ENCODE measurements at regions not wholly inside any gene's neighbourhood (a gene's known extent, or its start where the extent isn't known, plus 50 kb on each side); places are given as distances from the start of the nearest gene placed in this dataset.

- WGBS: 83% methylated on average over 1 of the region's 1 CpG
Observed at GRCh38 chr4:187617113-187617512, 378.5 kb upstream of the ZFP42 start.

GRCh38 chr4:187618701-187619281 is 376.8 kb upstream of the ZFP42 start:
- WGBS: 94% methylated on average over 2 of the region's 2 CpGs
- no peaks in the 10 kb centered on the region for H3K36me3 ChIP-seq (ENCODE audit: control insufficient read depth in 2 of 2, insufficient read depth in 2 of 2, low read length in 1 of 2)

More at GRCh38 chr4:187617113-187617512, 378.5 kb upstream of the ZFP42 start:
- Histone ChIP-seq H3K4me1 (ENCODE audit: control insufficient read depth in 2 of 2, insufficient read depth in 2 of 2, low read length in 2 of 2) (no peaks in the 10 kb centered on the region), H3K27me3 (ENCODE audit: control insufficient read depth in 2 of 2, insufficient read depth in 1 of 2, low read length in 1 of 2) (no peaks in the 10 kb centered on the region), H3K4me3 (ENCODE audit: low read length in 2 of 2) (no peak overlapping the region), H3K9me3 (ENCODE audit: control insufficient read depth in 2 of 2, insufficient read depth in 1 of 2, low read length in 1 of 2) (no peaks in the 10 kb centered on the region), H3K27ac (ENCODE audit: low read depth in 1 of 2, low read length in 1 of 2) (no peak overlapping the region), H3K36me3 (ENCODE audit: control insufficient read depth in 2 of 2, insufficient read depth in 2 of 2, low read length in 1 of 2) (no peaks in the 10 kb centered on the region)
- DNase-seq (ENCODE audit: low read depth in 6 of 9, low spot score in 9 of 9): no peak

GRCh38 chr4:187619319-187619718 is 376.3 kb upstream of the ZFP42 start:
- H3K27ac ChIP-seq (ENCODE audit: low read depth in 1 of 2, low read length in 1 of 2): no peak overlapping the region
- WGBS: 54% methylated on average over 4 of the region's 4 CpGs
- no peaks in the 10 kb centered on the region for H3K36me3 ChIP-seq (ENCODE audit: control insufficient read depth in 2 of 2, insufficient read depth in 2 of 2, low read length in 1 of 2)
- no peaks in the 10 kb centered on the region for H3K27me3 ChIP-seq (ENCODE audit: control insufficient read depth in 2 of 2, insufficient read depth in 1 of 2, low read length in 1 of 2)
- no peak for DNase-seq (ENCODE audit: low read depth in 6 of 9, low spot score in 9 of 9)
- H3K4me1 ChIP-seq (ENCODE audit: control insufficient read depth in 2 of 2, insufficient read depth in 2 of 2, low read length in 2 of 2): no peaks in the 10 kb centered on the region
- H3K9me3 ChIP-seq (ENCODE audit: control insufficient read depth in 2 of 2, insufficient read depth in 1 of 2, low read length in 1 of 2): no peaks in the 10 kb centered on the region
- no peak overlapping the region for H3K4me3 ChIP-seq (ENCODE audit: low read length in 2 of 2)

More at GRCh38 chr4:187618701-187619281, 376.8 kb upstream of the ZFP42 start:
- no peak overlapping the region for H3K4me3 ChIP-seq (ENCODE audit: low read length in 2 of 2)
- H3K27ac ChIP-seq (ENCODE audit: low read depth in 1 of 2, low read length in 1 of 2): no peak overlapping the region
- no peaks in the 10 kb centered on the region for H3K27me3 ChIP-seq (ENCODE audit: control insufficient read depth in 2 of 2, insufficient read depth in 1 of 2, low read length in 1 of 2)
- no peaks in the 10 kb centered on the region for H3K9me3 ChIP-seq (ENCODE audit: control insufficient read depth in 2 of 2, insufficient read depth in 1 of 2, low read length in 1 of 2)
- DNase-seq (ENCODE audit: low read depth in 6 of 9, low spot score in 9 of 9): no peak
- H3K4me1 ChIP-seq (ENCODE audit: control insufficient read depth in 2 of 2, insufficient read depth in 2 of 2, low read length in 2 of 2): no peaks in the 10 kb centered on the region

GRCh38 chr4:187632260-187632995 is 363.1 kb upstream of the ZFP42 start:
- 70% methylated on average over 8 of the region's 8 CpGs for WGBS
- Histone ChIP-seq H3K9me3 (ENCODE audit: control insufficient read depth in 2 of 2, insufficient read depth in 1 of 2, low read length in 1 of 2) (no peaks in the 10 kb centered on the region), H3K36me3 (ENCODE audit: control insufficient read depth in 2 of 2, insufficient read depth in 2 of 2, low read length in 1 of 2) (no peaks in the 10 kb centered on the region), H3K4me3 (ENCODE audit: low read length in 2 of 2) (no peak overlapping the region), H3K27ac (ENCODE audit: low read depth in 1 of 2, low read length in 1 of 2) (no peak overlapping the region), H3K4me1 (ENCODE audit: control insufficient read depth in 2 of 2, insufficient read depth in 2 of 2, low read length in 2 of 2) (no peaks in the 10 kb centered on the region), H3K27me3 (ENCODE audit: control insufficient read depth in 2 of 2, insufficient read depth in 1 of 2, low read length in 1 of 2) (no peaks in the 10 kb centered on the region)
- DNase-seq (ENCODE audit: low read depth in 6 of 9, low spot score in 9 of 9): no peak

GRCh38 chr4:187633245-187633644 is 362.3 kb upstream of the ZFP42 start:
- Histone ChIP-seq H3K4me1 (ENCODE audit: control insufficient read depth in 2 of 2, insufficient read depth in 2 of 2, low read length in 2 of 2) (no peaks in the 10 kb centered on the region), H3K4me3 (ENCODE audit: low read length in 2 of 2) (no peak overlapping the region), H3K9me3 (ENCODE audit: control insufficient read depth in 2 of 2, insufficient read depth in 1 of 2, low read length in 1 of 2) (no peaks in the 10 kb centered on the region), H3K36me3 (ENCODE audit: control insufficient read depth in 2 of 2, insufficient read depth in 2 of 2, low read length in 1 of 2) (no peaks in the 10 kb centered on the region), H3K27ac (ENCODE audit: low read depth in 1 of 2, low read length in 1 of 2) (no peak overlapping the region), H3K27me3 (ENCODE audit: control insufficient read depth in 2 of 2, insufficient read depth in 1 of 2, low read length in 1 of 2) (no peaks in the 10 kb centered on the region)
- no peak for DNase-seq (ENCODE audit: low read depth in 6 of 9, low spot score in 9 of 9)
- WGBS: 61% methylated on average over 2 of the region's 2 CpGs

GRCh38 chr4:187656959-187657358 is 338.6 kb upstream of the ZFP42 start:
- DNase-seq (ENCODE audit: low read depth in 6 of 9, low spot score in 9 of 9): no peak
- Histone ChIP-seq H3K9me3 (ENCODE audit: control insufficient read depth in 2 of 2, insufficient read depth in 1 of 2, low read length in 1 of 2) (no peaks in the 10 kb centered on the region), H3K36me3 (ENCODE audit: control insufficient read depth in 2 of 2, insufficient read depth in 2 of 2, low read length in 1 of 2) (no peaks in the 10 kb centered on the region), H3K27ac (ENCODE audit: low read depth in 1 of 2, low read length in 1 of 2) (no peak overlapping the region), H3K4me3 (ENCODE audit: low read length in 2 of 2) (no peak overlapping the region), H3K27me3 (ENCODE audit: control insufficient read depth in 2 of 2, insufficient read depth in 1 of 2, low read length in 1 of 2) (no peaks in the 10 kb centered on the region), H3K4me1 (ENCODE audit: control insufficient read depth in 2 of 2, insufficient read depth in 2 of 2, low read length in 2 of 2) (no peaks in the 10 kb centered on the region)

GRCh38 chr4:187663076-187663475 is 332.5 kb upstream of the ZFP42 start:
- no peak overlapping the region for H3K27ac ChIP-seq (ENCODE audit: low read depth in 1 of 2, low read length in 1 of 2)

GRCh38 chr4:187664011-187664410 is 331.6 kb upstream of the ZFP42 start:
- 83% methylated on average over 5 of the region's 5 CpGs for WGBS
- no peak overlapping the region for H3K4me3 ChIP-seq (ENCODE audit: low read length in 2 of 2)
- H3K4me1 ChIP-seq (ENCODE audit: control insufficient read depth in 2 of 2, insufficient read depth in 2 of 2, low read length in 2 of 2): no peaks in the 10 kb centered on the region
- no peak overlapping the region for H3K27ac ChIP-seq (ENCODE audit: low read depth in 1 of 2, low read length in 1 of 2)
- H3K36me3 ChIP-seq (ENCODE audit: control insufficient read depth in 2 of 2, insufficient read depth in 2 of 2, low read length in 1 of 2): no peaks in the 10 kb centered on the region
- no peaks in the 10 kb centered on the region for H3K27me3 ChIP-seq (ENCODE audit: control insufficient read depth in 2 of 2, insufficient read depth in 1 of 2, low read length in 1 of 2)
- DNase-seq (ENCODE audit: low read depth in 6 of 9, low spot score in 9 of 9): no peak
- H3K9me3 ChIP-seq (ENCODE audit: control insufficient read depth in 2 of 2, insufficient read depth in 1 of 2, low read length in 1 of 2): no peaks in the 10 kb centered on the region

More at GRCh38 chr4:187663076-187663475, 332.5 kb upstream of the ZFP42 start:
- Histone ChIP-seq H3K4me1 (ENCODE audit: control insufficient read depth in 2 of 2, insufficient read depth in 2 of 2, low read length in 2 of 2) (no peaks in the 10 kb centered on the region), H3K27me3 (ENCODE audit: control insufficient read depth in 2 of 2, insufficient read depth in 1 of 2, low read length in 1 of 2) (no peaks in the 10 kb centered on the region), H3K4me3 (ENCODE audit: low read length in 2 of 2) (no peak overlapping the region), H3K9me3 (ENCODE audit: control insufficient read depth in 2 of 2, insufficient read depth in 1 of 2, low read length in 1 of 2) (no peaks in the 10 kb centered on the region), H3K36me3 (ENCODE audit: control insufficient read depth in 2 of 2, insufficient read depth in 2 of 2, low read length in 1 of 2) (no peaks in the 10 kb centered on the region)
- no peak for DNase-seq (ENCODE audit: low read depth in 6 of 9, low spot score in 9 of 9)
- 83% methylated on average over 4 of the region's 4 CpGs for WGBS

GRCh38 chr4:187665086-187665485 is 330.5 kb upstream of the ZFP42 start:
- WGBS: 66% methylated on average over 1 of the region's 1 CpG
- no peaks in the 10 kb centered on the region for H3K36me3 ChIP-seq (ENCODE audit: control insufficient read depth in 2 of 2, insufficient read depth in 2 of 2, low read length in 1 of 2)
- H3K27ac ChIP-seq (ENCODE audit: low read depth in 1 of 2, low read length in 1 of 2): no peak overlapping the region
- no peak overlapping the region for H3K4me3 ChIP-seq (ENCODE audit: low read length in 2 of 2)
- H3K27me3 ChIP-seq (ENCODE audit: control insufficient read depth in 2 of 2, insufficient read depth in 1 of 2, low read length in 1 of 2): no peaks in the 10 kb centered on the region
- no peak for DNase-seq (ENCODE audit: low read depth in 6 of 9, low spot score in 9 of 9)
- H3K4me1 ChIP-seq (ENCODE audit: control insufficient read depth in 2 of 2, insufficient read depth in 2 of 2, low read length in 2 of 2): no peaks in the 10 kb centered on the region
- H3K9me3 ChIP-seq (ENCODE audit: control insufficient read depth in 2 of 2, insufficient read depth in 1 of 2, low read length in 1 of 2): no peaks in the 10 kb centered on the region

Measured in thymus (tissue), 11 donors.